ENCODE measurements at regions not wholly inside any gene's neighbourhood (a gene's known extent, or its start where the extent isn't known, plus 50 kb on each side); places are given as distances from the start of the nearest gene placed in this dataset.
"Not testable (repeated sequence)": the region's sequence is repeated elsewhere in the genome, so short reads cannot be mapped to it uniquely, and the experiment has no call there.

GRCh38 chr5:104845541-104845940, 1283.0 kb upstream of the NUDT12 start:
- WGBS (ENCODE audit: low lambda C conversion rate, missing lambda C conversion rate) = 75% methylated on average over 4 of the region's 4 CpGs
- Histone ChIP-seq H3K27ac (no peak overlapping the region), H3K4me2 (no peak overlapping the region), H3K36me3 (replicated peaks; ENCODE audit: insufficient read depth, low read depth) (no peaks in the 10 kb centered on the region), H3K9me3 (ENCODE audit: low read depth) (no peaks in the 10 kb centered on the region), H2AFZ (no peak overlapping the region), H3K4me1 (ENCODE audit: insufficient read depth) (no peaks in the 10 kb centered on the region), H3K79me2 (no peaks in the 10 kb centered on the region), H4K20me1 (ENCODE audit: insufficient read depth, poor library complexity, severe bottlenecking) (no peaks in the 10 kb centered on the region), H3K9me2 (replicated peaks; ENCODE audit: insufficient read depth) (no peaks in the 10 kb centered on the region), H3K27me3 (no peaks in the 10 kb centered on the region), H3K4me3 (no peak overlapping the region)
- DNase-seq (ENCODE audit: low spot score) = no peak
- no peak for TF ChIP-seq EZH2phosphoT487 (IDR thresholded peaks at IDR 0.05; ENCODE audit: low read depth, severe bottlenecking, unreplicated experiment)
- no peak for TF ChIP-seq CTCF (IDR thresholded peaks at IDR 0.05; ENCODE audit: poor library complexity)
- no peak for TF ChIP-seq EZH2 (IDR thresholded peaks at IDR 0.05; ENCODE audit: borderline replicate concordance)

GRCh38 chr5:104843822-104844221, 1281.2 kb upstream of the NUDT12 start:
- Histone ChIP-seq H3K4me3 (no peak overlapping the region), H3K36me3 (replicated peaks; ENCODE audit: insufficient read depth, low read depth) (no peaks in the 10 kb centered on the region), H4K20me1 (ENCODE audit: insufficient read depth, poor library complexity, severe bottlenecking) (no peaks in the 10 kb centered on the region), H3K9me3 (ENCODE audit: low read depth) (no peaks in the 10 kb centered on the region), H3K27ac (no peak overlapping the region), H2AFZ (no peak overlapping the region), H3K4me1 (ENCODE audit: insufficient read depth) (no peaks in the 10 kb centered on the region), H3K27me3 (no peaks in the 10 kb centered on the region), H3K79me2 (no peaks in the 10 kb centered on the region), H3K9me2 (replicated peaks; ENCODE audit: insufficient read depth) (no peaks in the 10 kb centered on the region), H3K4me2 (no peak overlapping the region)
- DNase-seq (ENCODE audit: low spot score) = no peak
- WGBS (ENCODE audit: low lambda C conversion rate, missing lambda C conversion rate) = 14% methylated on average over 2 of the region's 2 CpGs
- TF ChIP-seq EZH2 (IDR thresholded peaks at IDR 0.05; ENCODE audit: borderline replicate concordance) (no peak), EZH2phosphoT487 (IDR thresholded peaks at IDR 0.05; ENCODE audit: low read depth, severe bottlenecking, unreplicated experiment) (no peak), CTCF (IDR thresholded peaks at IDR 0.05; ENCODE audit: poor library complexity) (no peak)

GRCh38 chr5:104840284-104840683, 1277.7 kb upstream of the NUDT12 start:
- H3K4me2 ChIP-seq = no peak overlapping the region
- 61% methylated on average over 1 of the region's 1 CpG for WGBS (ENCODE audit: low lambda C conversion rate, missing lambda C conversion rate)
- H3K4me3 ChIP-seq = no peak overlapping the region
- H2AFZ ChIP-seq = no peak overlapping the region
- H3K27me3 ChIP-seq = no peaks in the 10 kb centered on the region
- H3K9me3 ChIP-seq (ENCODE audit: low read depth) = no peaks in the 10 kb centered on the region
- no peaks in the 10 kb centered on the region for H3K79me2 ChIP-seq
- no peaks in the 10 kb centered on the region for H4K20me1 ChIP-seq (ENCODE audit: insufficient read depth, poor library complexity, severe bottlenecking)
- no peak for TF ChIP-seq CTCF (IDR thresholded peaks at IDR 0.05; ENCODE audit: poor library complexity)
- no peak for TF ChIP-seq EZH2phosphoT487 (IDR thresholded peaks at IDR 0.05; ENCODE audit: low read depth, severe bottlenecking, unreplicated experiment)
- no peak for TF ChIP-seq EZH2 (IDR thresholded peaks at IDR 0.05; ENCODE audit: borderline replicate concordance)
- DNase-seq (ENCODE audit: low spot score) = no peak
- no peak overlapping the region for H3K27ac ChIP-seq
- no peaks in the 10 kb centered on the region for H3K9me2 ChIP-seq (replicated peaks; ENCODE audit: insufficient read depth)
- no peaks in the 10 kb centered on the region for H3K36me3 ChIP-seq (replicated peaks; ENCODE audit: insufficient read depth, low read depth)
- H3K4me1 ChIP-seq (ENCODE audit: insufficient read depth) = no peaks in the 10 kb centered on the region

GRCh38 chr5:104831515-104831914, 1268.9 kb upstream of the NUDT12 start:
- 92% methylated on average over 3 of the region's 3 CpGs for WGBS (ENCODE audit: low lambda C conversion rate, missing lambda C conversion rate)
- not testable (repeated sequence) for H2AFZ ChIP-seq; H3K4me3 ChIP-seq; H3K36me3 ChIP-seq (replicated peaks; ENCODE audit: insufficient read depth, low read depth); H3K4me2 ChIP-seq; H3K4me1 ChIP-seq (ENCODE audit: insufficient read depth); H3K9me2 ChIP-seq (replicated peaks; ENCODE audit: insufficient read depth); H3K27ac ChIP-seq; H3K79me2 ChIP-seq; DNase-seq (ENCODE audit: low spot score); H3K9me3 ChIP-seq (ENCODE audit: low read depth); H4K20me1 ChIP-seq (ENCODE audit: insufficient read depth, poor library complexity, severe bottlenecking); H3K27me3 ChIP-seq
